ENCODE measurements at regions not wholly inside any gene's neighbourhood (a gene's known extent, or its start where the extent isn't known, plus 50 kb on each side); places are given as distances from the start of the nearest gene placed in this dataset.

GRCh38 chr6:12474167-12475140 lies 184.3 kb downstream of the EDN1 start:
- TF ChIP-seq POLR2AphosphoS5 (IDR thresholded peaks at IDR 0.05) (no peak), CTCF (IDR thresholded peaks at IDR 0.05; ENCODE audit: poor library complexity, severe bottlenecking) (no peak), REST (IDR thresholded peaks at IDR 0.05; ENCODE audit: borderline replicate concordance) (no peak), RAD21 (conservative IDR thresholded peaks at IDR 0.05) (no peak), EP300 (conservative IDR thresholded peaks at IDR 0.05; ENCODE audit: poor library complexity, severe bottlenecking) (no peak), TAF1 (IDR thresholded peaks at IDR 0.05; ENCODE audit: low read depth) (no peak)
